ENCODE measurements at regions not wholly inside any gene's neighbourhood (a gene's known extent, or its start where the extent isn't known, plus 50 kb on each side); places are given as distances from the start of the nearest gene placed in this dataset.
"Not testable (repeated sequence)": the region's sequence is repeated elsewhere in the genome, so short reads cannot be mapped to it uniquely, and the experiment has no call there.

GRCh38 chr9:12391839-12392509 lies 301.2 kb upstream of the TYRP1 start:
- no peak for DNase-seq (ENCODE audit: low read depth in 2 of 2)

DNA sequence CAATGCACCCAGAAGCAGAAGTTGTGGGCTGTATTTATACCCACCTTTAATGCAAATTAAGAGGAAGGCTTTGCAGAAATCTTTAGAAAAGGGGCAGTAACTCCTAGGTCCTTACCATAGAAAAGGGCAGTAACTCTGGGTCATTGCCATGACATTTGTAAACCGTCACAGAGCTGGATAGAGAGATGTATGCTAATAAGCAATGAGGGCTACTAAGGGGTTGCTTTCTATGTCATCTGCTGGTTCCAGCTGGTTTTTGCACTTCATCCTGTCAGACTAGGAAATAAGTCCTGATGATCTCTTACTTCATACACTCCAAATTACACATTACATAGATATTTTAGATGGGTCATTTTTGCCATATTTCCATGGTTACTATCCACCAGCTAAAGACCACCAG lies 299.1 kb upstream of the TYRP1 start:
- DNase-seq (ENCODE audit: low read depth in 2 of 2) = no peak

DNA sequence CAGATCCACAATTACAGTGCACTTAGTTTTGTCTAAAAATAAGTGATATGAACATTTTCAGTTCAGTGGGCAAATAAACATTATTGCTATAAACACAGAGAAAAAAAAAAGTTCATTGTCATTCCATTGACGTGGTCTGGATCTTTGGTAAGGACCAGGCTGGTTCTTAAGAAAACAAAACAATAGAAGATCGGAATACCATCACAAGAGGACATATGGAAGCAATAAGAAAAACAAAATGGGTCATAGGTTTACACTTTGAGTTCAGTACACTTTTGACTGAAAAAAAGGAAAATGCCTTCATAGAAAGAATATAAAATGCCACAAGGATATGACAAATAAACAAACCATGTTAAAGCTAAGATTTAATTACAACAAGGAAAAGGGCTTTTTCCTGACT lies 289.5 kb upstream of the TYRP1 start:
- DNase-seq (ENCODE audit: low read depth in 2 of 2) = no peak

GRCh38 chr9:12413986-12414385 lies 279.2 kb upstream of the TYRP1 start:
- DNase-seq (ENCODE audit: low read depth in 2 of 2) = no peak

DNA sequence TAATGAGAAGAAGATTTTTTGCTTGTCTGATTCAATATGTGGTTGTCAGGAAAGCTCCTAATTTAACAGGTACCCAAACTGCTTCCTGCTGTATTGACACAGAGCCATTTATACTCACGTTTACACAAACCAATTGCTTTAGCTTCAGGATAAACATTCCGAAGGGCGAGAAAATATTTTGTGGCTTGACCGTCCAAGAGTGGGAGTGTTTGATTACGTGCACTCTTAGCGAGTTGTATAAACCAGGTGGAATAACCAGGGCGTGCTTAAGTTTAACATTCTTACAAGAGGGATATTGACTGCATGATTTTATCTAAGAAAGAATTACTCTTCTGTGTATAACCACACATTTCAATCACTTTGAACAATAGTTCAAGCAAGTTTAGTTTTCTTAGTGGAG lies 278.7 kb upstream of the TYRP1 start:
- no peak for DNase-seq (ENCODE audit: low read depth in 2 of 2)

- DNase-seq (ENCODE audit: low read depth in 2 of 2) = no peak
Observed at GRCh38 chr9:12415361-12415760, 277.8 kb upstream of the TYRP1 start.

DNA sequence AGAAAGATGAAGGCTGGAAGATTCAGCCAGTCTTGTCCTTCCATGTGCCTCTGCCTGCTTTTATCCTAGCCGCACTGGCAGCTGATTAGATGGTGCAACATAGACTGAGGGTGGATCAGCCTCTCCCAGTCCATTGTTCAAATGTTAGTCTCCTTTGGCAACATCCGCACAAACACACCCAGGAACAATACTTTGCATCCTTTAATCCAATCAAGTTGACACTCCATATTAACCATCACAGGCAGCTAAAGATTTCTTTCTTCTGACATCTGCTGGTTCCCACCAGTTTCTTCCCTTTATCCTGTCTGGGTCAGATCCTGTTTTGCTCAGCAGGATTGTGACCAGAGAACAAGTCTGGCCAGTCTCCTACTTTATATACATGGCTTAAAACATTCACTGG lies 276.5 kb upstream of the TYRP1 start:
- no peak for DNase-seq (ENCODE audit: low read depth in 2 of 2)

- DNase-seq (ENCODE audit: low read depth in 2 of 2) = no peak
Observed at GRCh38 chr9:12424243-12424642, 268.9 kb upstream of the TYRP1 start.

- DNase-seq (ENCODE audit: low read depth in 2 of 2) = no peak
Observed at GRCh38 chr9:12425878-12426864, 267.0 kb upstream of the TYRP1 start.

DNA sequence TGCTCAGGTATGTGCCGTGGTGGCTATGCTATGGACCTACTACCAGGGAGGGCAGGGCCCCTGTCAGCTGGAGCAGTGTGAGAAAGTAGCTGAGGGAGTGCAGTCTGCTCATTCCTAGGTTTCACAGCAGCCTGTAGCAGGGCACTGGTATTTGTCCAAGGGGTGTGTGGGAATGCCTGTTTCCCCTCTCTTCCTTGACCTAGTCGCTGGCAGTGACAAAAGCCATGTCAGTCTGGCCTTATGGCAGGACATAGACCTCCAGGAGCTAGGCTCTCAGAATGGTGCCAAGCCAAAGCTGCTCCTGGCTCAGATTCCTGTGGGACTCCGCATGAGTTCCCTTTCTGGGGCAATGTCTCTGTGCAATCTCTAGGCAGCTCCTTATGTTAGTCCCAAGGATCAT lies 253.9 kb upstream of the TYRP1 start:
- DNase-seq (ENCODE audit: low read depth in 2 of 2) = no peak

GRCh38 chr9:12441080-12441479 lies 252.1 kb upstream of the TYRP1 start:
- not testable (repeated sequence) for DNase-seq (ENCODE audit: low read depth in 2 of 2)

DNA sequence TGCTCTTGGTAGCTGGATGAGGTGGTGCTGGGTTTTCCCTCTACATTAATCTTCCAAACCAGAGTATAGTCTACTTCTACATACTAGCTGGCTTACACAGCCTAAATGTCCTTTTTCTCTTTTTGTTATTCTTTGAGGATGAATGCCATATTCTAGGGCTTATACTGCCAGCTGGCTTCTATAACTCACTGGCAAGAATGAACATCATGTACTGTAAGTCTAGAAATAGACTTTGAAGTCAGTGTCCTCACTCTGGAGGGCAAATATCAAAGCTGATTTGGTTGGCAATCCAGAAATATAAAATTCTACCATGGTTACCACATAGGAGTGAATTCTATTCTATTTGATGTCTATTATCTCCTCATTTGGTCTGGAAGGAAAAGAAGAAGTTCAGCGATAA lies 251.7 kb upstream of the TYRP1 start:
- DNase-seq (ENCODE audit: low read depth in 2 of 2) = no peak

- DNase-seq (ENCODE audit: low read depth in 2 of 2) = no peak
Observed at GRCh38 chr9:12448246-12448645, 244.9 kb upstream of the TYRP1 start.

DNA sequence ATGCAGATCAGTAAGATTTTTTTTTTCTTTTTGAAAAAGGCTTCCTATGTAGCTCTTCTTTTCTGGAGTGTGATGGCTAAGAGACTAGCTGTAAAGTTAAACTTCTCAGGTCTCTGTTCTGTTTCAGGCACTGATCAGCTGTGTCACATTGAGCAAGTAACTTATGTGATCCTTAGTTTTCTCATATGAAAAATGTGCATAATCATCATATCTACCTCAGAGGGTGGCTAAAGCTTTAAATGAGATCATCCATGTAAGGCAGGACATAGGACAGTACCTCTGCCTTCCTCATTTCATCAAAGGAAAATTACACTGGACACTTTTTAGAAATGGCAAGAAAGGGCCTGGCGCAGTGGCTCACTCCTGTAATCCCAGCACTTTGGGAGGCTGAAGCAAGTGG lies 235.9 kb upstream of the TYRP1 start:
- DNase-seq (ENCODE audit: low read depth in 2 of 2) = no peak

GRCh38 chr9:12461763-12462460 lies 231.3 kb upstream of the TYRP1 start:
- no peak for DNase-seq (ENCODE audit: low read depth in 2 of 2)

DNA sequence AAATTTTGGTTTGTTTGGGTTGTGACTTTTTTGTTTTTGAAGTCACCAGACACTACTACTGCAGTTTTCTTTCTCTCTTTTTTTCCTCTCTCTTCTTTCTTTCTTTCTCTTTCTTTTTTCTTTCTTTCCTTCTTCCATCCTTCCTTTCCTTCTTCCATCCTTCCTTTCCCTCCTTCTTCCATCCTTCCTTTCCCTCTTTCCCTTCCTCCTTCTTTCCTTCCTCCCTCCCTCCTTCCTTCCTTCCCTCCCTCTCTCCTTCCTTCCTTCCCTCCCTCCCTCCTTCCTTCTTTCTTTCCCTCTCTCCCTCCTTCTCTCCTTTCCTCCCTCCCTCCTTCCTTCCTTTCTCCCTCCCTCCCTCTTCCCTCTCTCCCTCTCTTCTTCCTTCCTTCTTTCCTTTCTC lies 230.3 kb upstream of the TYRP1 start:
- no peak for DNase-seq (ENCODE audit: low read depth in 2 of 2)

DNA sequence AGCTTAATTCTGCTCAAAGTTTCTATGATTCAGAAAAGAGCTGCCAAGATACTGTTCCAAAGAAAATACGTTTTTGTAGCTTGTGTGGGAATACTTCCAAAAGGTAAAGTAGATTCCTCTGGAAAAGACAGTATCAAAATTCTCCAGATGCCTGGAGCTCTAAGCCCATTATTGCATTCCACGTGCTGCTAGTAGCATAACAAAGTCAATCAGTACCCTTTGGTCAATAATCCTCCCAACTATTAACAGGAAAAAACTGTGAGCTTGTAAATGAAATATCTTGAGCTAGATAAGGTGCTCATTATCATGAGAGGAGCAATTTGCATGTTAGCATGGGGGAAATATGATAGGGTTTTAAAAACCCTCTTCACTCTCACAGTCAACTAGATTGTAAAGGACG lies 229.5 kb upstream of the TYRP1 start:
- DNase-seq (ENCODE audit: low read depth in 2 of 2) = no peak

- DNase-seq (ENCODE audit: low read depth in 2 of 2) = no peak
Observed at GRCh38 chr9:12464400-12464799, 228.8 kb upstream of the TYRP1 start.

DNA sequence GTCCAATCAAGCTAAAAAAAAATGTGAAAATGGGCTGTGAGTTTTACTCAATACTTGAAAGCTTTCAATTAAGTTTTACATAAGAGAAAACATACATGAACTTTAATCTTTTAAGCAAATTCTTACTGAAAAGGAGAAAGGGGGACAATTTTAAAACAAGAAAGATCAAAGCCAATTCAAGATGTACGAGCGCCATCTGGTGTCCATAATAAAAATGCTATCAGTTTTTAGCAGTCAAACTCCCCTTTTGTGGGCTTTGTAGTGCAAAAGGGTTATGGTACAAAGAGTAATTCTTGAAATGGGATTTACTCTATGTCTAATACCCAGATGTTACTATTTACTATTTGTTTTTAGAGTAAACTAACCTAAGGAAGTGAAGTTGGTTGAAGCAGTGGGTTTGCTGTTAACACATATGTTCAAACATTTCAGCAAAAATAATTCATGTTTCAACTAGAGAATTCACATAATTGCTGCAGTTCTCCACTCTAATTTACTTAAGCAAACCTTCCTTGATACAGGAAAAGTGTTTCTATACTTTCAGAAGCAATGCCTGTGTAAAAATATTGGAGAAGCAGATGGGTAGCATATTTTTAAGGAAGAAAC lies 228.2 kb upstream of the TYRP1 start:
- peak; percentile 17 to 29 for DNase-seq (ENCODE audit: low read depth in 2 of 2)

GRCh38 chr9:12469084-12469483 lies 224.1 kb upstream of the TYRP1 start:
- DNase-seq (ENCODE audit: low read depth in 2 of 2) = no peak

DNA sequence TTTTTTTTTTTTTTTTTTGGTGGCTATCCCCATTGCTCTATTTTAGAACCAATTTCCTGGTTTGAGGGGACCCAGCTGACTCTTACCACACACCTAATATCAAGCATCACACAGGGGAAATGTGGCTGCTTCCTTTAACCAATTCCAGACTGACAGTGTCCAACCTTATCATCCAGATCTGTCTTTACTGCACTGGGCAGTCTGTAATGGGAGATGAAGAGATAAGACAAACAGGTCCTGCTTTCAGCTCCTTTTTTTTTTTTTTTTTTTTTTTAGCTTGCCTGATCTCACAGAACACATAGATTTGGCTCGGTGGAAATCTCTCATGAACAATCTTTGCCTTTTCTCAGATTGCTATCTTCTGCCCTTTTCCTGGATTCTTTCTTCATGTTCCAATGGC lies 198.8 kb upstream of the TYRP1 start:
- no peak for DNase-seq (ENCODE audit: low read depth in 2 of 2)

DNA sequence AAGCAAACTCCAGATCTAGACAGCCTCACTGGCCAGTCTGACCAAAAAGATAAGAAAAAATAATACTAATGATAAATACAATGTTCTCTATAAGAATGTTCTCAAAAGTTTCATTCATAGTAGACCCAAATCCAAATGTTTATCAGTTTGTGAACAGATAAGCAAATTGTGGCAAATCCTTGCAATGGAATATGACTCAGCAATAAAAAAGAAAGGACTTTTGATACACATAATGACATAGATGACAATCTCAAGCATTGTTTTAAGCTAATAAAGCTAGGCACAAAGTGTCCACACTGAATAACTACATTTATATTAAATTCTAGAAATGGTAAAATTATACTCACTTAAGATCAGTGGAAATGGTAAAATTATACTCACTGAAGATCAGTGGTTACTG lies 195.4 kb upstream of the TYRP1 start:
- DNase-seq (ENCODE audit: low read depth in 2 of 2) = no peak

Data from lung microvascular endothelial cell (primary cell).